Gastroesophageal sphincter (tissue), 3 donors: ENCODE measurements at regions not wholly inside any gene's neighbourhood (a gene's known extent, or its start where the extent isn't known, plus 50 kb on each side); places are given as distances from the start of the nearest gene placed in this dataset.

Experiments used
- EP300 ChIP-seq: sonication (generic); formaldehyde crosslinking; IDR thresholded peaks from one replicate; pipeline ENCODE4 v1.6.1; 2017; ENCODE audit warnings: antibody characterized with exemption, mild to moderate bottlenecking
- POLR2A ChIP-seq, 2 donors: fragments of 450-650 bp; IDR thresholded peaks; one replicate each; pipeline ENCODE4 v1.6.1; 2017; ENCODE audit warnings: antibody characterized with exemption in 2 of 2, mild to moderate bottlenecking in 2 of 2, moderate library complexity in 1 of 2
- POLR2AphosphoS5 ChIP-seq: sonication (generic); formaldehyde crosslinking; IDR thresholded peaks from one replicate; pipeline ENCODE4 v1.6.1; 2017; ENCODE audit warnings: antibody characterized with exemption
- TF ChIP-seq, protein P1 (sequence below), 4 experiments: fragments of 200-600 bp in 2 of 4; fragments of 450-650 bp in 2 of 4; sonication (generic) in 1 of 4; IDR thresholded peaks; one replicate each; pipeline ENCODE4 v1.5.1; 2017 to 2019; ENCODE audit warnings: antibody characterized with exemption in 4 of 4, mild to moderate bottlenecking in 2 of 4, moderate library complexity in 2 of 4

GRCh38 chr7:79980376-79980775 is 154.3 kb upstream of the GNAI1 start:
- TF ChIP-seq, protein P1, sequence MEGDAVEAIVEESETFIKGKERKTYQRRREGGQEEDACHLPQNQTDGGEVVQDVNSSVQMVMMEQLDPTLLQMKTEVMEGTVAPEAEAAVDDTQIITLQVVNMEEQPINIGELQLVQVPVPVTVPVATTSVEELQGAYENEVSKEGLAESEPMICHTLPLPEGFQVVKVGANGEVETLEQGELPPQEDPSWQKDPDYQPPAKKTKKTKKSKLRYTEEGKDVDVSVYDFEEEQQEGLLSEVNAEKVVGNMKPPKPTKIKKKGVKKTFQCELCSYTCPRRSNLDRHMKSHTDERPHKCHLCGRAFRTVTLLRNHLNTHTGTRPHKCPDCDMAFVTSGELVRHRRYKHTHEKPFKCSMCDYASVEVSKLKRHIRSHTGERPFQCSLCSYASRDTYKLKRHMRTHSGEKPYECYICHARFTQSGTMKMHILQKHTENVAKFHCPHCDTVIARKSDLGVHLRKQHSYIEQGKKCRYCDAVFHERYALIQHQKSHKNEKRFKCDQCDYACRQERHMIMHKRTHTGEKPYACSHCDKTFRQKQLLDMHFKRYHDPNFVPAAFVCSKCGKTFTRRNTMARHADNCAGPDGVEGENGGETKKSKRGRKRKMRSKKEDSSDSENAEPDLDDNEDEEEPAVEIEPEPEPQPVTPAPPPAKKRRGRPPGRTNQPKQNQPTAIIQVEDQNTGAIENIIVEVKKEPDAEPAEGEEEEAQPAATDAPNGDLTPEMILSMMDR (IDR thresholded peaks at IDR 0.05) = no peak
- TF ChIP-seq POLR2AphosphoS5 = no peak
- no peak for TF ChIP-seq POLR2A (IDR thresholded peaks at IDR 0.05)
- no peak for TF ChIP-seq EP300
